Right lobe of liver (tissue), 6 donors: ENCODE measurements at regions not wholly inside any gene's neighbourhood (a gene's known extent, or its start where the extent isn't known, plus 50 kb on each side); places are given as distances from the start of the nearest gene placed in this dataset.

Experiments
- ATAC-seq, 4 donors: fragments of 200-7000 bp; cut with Tn5 transposase; one replicate each; pipeline ENCODE4 v1.9.1; 2020; ENCODE audit warnings: mild to moderate bottlenecking in 4 of 4, moderate library complexity in 4 of 4
- DNase-seq, 3 donors: peaks; one replicate each; pipeline ENCODE4 v3.0.0-alpha.2; 2020
- H3K27ac ChIP-seq, 3 donors: fragments of 200-600 bp; one replicate each; pipeline ENCODE4 v1.8.0; 2022
- H3K27me3 ChIP-seq, 2 donors: fragments of 200-600 bp; one replicate each; pipeline ENCODE4 v1.8.0; 2022
- H3K36me3 ChIP-seq, 4 donors: fragments of 200-600 bp; sonication (generic) in 1 of 4; one replicate each; pipeline versions ENCODE4 v1.5.1 to v1.8.0; 2017 to 2022; ENCODE audit warnings: control low read depth in 1 of 4
- H3K4me1 ChIP-seq, 4 donors: fragments of 200-600 bp; sonication (generic) in 1 of 4; one replicate each; pipeline versions ENCODE4 v1.5.1 to v1.8.0; 2017 to 2022; ENCODE audit warnings: control low read depth in 1 of 4
- H3K4me3 ChIP-seq, 3 donors: fragments of 200-600 bp; one replicate each; pipeline ENCODE4 v1.8.0; 2022
- H3K9me3 ChIP-seq, 4 donors: fragments of 200-600 bp; sonication (generic) in 1 of 4; one replicate each; pipeline versions ENCODE4 v1.5.1 to v1.8.0; 2017 to 2022; ENCODE audit warnings: control low read depth in 1 of 4
- CTCF ChIP-seq, 4 donors: fragments of 200-600 bp in 3 of 4; fragments of 450-650 bp in 1 of 4; IDR thresholded peaks; one replicate each; pipeline versions ENCODE4 v1.5.1 to v1.8.0; 2016 to 2022; ENCODE audit warnings: antibody characterized with exemption in 4 of 4, mild to moderate bottlenecking in 2 of 4
- POLR2A ChIP-seq: fragments of 450-650 bp; IDR thresholded peaks from one replicate; pipeline ENCODE4 v1.6.1; 2017; ENCODE audit warnings: antibody characterized with exemption, mild to moderate bottlenecking
- WGBS: methylation state at CpG from one replicate; pipeline ENCODE4 v1.1.6; 2018; ENCODE audit warnings: low coverage, low lambda C conversion rate; ENCODE audit not compliant: insufficient coverage; ENCODE audit errors: missing lambda C conversion rate; 5-methylcytosine and 5-hydroxymethylcytosine counted together
- intact Hi-C, 2 donors: fragments of 100-400 bp; cut with DNase I; formaldehyde crosslinking; loops; one replicate each; pipeline versions ENCODE4 v1.11.2 to v1.14.1; 2022
- donor health status: DM: no; HTN: yes; CAD: no.
- donor health status: DM: no; HTN: no; CAD: no.
- donor health status: DM: no; HTN: no; CAD: no.
- donor health status: DM: no; HTN: yes; CAD: no.
- donor health status: DM: no; HTN: yes; CAD: no.

GRCh38 chr5:52328220-52328806 lies 459.4 kb upstream of the ITGA1 start:
- Histone ChIP-seq H3K36me3 (no peaks in the 10 kb centered on the region), H3K4me3 (no peak overlapping the region), H3K27ac (no peak overlapping the region), H3K4me1 (peaks cover 0 to 13% (median 2%) of the 10 kb centered on the region in 4 donors), H3K27me3 (no peaks in the 10 kb centered on the region), H3K9me3 (no peaks in the 10 kb centered on the region)
- TF ChIP-seq CTCF (IDR thresholded peaks at IDR 0.05): no peak
- TF ChIP-seq POLR2A: no peak
- ATAC-seq (peak; percentile 62 to 82 (median 66)), DNase-seq (no peak)
- intact Hi-C loops: no loop called here

DNA sequence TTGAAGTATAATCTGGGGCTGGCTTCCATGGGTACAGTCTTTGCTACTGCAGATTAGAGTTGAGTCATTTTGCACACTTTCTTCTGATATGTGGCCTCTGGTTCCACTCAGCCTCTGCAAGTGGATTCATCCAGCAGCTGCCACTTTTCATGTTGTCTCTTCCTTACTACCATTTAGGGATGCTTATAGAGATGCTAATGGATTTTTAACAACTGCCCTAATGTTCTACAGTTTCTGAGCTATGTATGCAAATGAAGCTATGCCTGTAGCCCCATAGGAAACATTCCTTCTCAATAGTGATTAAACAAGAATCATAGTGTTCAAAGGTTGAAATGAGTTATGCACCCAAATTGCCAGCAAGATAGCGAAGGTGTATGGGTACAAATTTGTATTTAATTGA lies 456.0 kb upstream of the ITGA1 start:
- intact Hi-C loops: no loop called here
- TF ChIP-seq CTCF (IDR thresholded peaks at IDR 0.05) (no peak), POLR2A (no peak)
- no peak overlapping the region for H3K4me3 ChIP-seq
- no peaks in the 10 kb centered on the region for H3K36me3 ChIP-seq
- 88% methylated on average over 1 of the region's 1 CpG for WGBS
- H3K27me3 ChIP-seq: no peaks in the 10 kb centered on the region
- ATAC-seq (no peak), DNase-seq (no peak)
- no peaks in the 10 kb centered on the region for H3K9me3 ChIP-seq
- H3K4me1 ChIP-seq: peaks cover 0 to 13% (median 2%) of the 10 kb centered on the region in 4 donors
- no peak overlapping the region for H3K27ac ChIP-seq

DNA sequence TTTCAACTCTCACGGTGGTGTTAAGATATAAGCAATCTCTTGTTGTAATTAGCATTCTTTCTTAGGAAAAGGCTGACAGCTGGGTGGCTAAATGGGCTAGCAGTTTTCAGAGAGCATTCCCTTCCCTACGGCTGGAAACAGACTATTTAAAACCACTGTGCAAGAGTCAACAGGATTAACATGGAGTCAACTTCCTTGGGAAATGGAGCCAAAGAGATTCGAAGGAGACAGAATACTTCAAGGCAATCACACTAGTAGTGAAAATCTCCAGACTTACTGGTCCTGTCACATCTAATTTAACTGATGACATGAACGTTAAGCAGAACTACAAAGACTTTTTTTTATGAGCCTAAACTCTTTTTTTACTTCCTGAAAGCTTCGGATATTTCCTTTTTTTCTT lies 453.3 kb upstream of the ITGA1 start:
- DNase-seq: no peak
- Histone ChIP-seq H3K9me3 (no peaks in the 10 kb centered on the region), H3K27me3 (no peaks in the 10 kb centered on the region), H3K27ac (no peak overlapping the region), H3K36me3 (no peaks in the 10 kb centered on the region), H3K4me3 (no peak overlapping the region), H3K4me1 (no peaks in the 10 kb centered on the region)
- TF ChIP-seq POLR2A (no peak), CTCF (IDR thresholded peaks at IDR 0.05) (no peak)
- 41% methylated on average over 5 of the region's 5 CpGs for WGBS
- intact Hi-C loops: no loop called here
- ATAC-seq: no peak

DNA sequence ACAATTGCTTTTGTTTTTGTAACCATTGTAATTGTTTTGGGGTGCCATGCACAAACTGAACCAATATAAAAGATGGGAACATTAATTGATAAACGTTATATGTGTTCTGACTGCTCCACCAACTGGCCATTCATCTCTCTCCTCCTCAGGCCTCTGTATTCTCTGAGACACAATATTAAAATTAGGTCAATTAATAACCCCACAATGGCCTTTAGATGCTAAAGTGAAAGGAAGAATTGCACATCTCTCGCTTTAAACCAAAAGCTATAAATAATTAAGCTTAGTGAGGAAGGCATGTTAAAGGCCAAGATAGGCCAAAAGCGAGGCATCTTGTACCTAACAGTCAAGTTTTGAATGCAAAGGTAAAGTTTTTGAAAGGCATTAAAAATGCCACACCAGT lies 448.4 kb upstream of the ITGA1 start:
- DNase-seq (no peak), ATAC-seq (no peak)
- intact Hi-C loops: no loop called here
- Histone ChIP-seq H3K9me3 (no peaks in the 10 kb centered on the region), H3K27ac (no peak overlapping the region), H3K4me1 (no peaks in the 10 kb centered on the region), H3K4me3 (no peak overlapping the region), H3K36me3 (no peaks in the 10 kb centered on the region), H3K27me3 (no peaks in the 10 kb centered on the region)
- TF ChIP-seq CTCF (IDR thresholded peaks at IDR 0.05) (peak in 1 of 4 donors; percentile 25), POLR2A (no peak)
- WGBS: 80% methylated on average over 3 of the region's 3 CpGs

DNA sequence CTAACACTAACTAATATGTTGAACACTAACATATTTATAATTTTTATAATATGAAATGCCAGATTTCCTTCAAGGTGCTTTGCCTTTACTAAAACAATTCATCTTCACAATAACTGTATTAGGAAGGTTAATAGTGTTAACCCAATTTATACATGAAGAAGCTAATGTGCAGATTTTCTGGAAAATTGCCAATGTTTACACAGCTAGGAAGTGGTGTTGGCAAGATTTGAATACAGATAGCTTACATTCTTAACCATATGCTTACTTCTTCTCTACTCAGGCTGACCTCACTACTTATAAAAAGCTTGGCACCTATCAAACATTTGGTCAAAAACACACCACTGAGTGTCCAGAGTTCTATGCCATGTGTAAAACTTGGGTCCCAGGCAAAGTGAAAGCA lies 445.4 kb upstream of the ITGA1 start:
- Histone ChIP-seq H3K9me3 (no peaks in the 10 kb centered on the region), H3K4me1 (no peaks in the 10 kb centered on the region), H3K36me3 (no peaks in the 10 kb centered on the region), H3K4me3 (no peak overlapping the region), H3K27me3 (no peaks in the 10 kb centered on the region), H3K27ac (no peak overlapping the region)
- DNase-seq (no peak), ATAC-seq (no peak)
- TF ChIP-seq CTCF (IDR thresholded peaks at IDR 0.05) (no peak), POLR2A (no peak)
- intact Hi-C loops: no loop called here
